HG03064 (cell line): ENCODE measurements at regions not wholly inside any gene's neighbourhood (a gene's known extent, or its start where the extent isn't known, plus 50 kb on each side); places are given as distances from the start of the nearest gene placed in this dataset.
"Not testable (repeated sequence)": the region's sequence is repeated elsewhere in the genome, so short reads cannot be mapped to it uniquely, and the experiment has no call there.

ENCODE experiments used
- ATAC-seq: cut with Tn5 transposase; IDR thresholded peaks from one replicate; pipeline ENCODE4 v1.9.1; 2021; ENCODE audit warnings: low read depth; ENCODE audit not compliant: unreplicated experiment

DNA sequence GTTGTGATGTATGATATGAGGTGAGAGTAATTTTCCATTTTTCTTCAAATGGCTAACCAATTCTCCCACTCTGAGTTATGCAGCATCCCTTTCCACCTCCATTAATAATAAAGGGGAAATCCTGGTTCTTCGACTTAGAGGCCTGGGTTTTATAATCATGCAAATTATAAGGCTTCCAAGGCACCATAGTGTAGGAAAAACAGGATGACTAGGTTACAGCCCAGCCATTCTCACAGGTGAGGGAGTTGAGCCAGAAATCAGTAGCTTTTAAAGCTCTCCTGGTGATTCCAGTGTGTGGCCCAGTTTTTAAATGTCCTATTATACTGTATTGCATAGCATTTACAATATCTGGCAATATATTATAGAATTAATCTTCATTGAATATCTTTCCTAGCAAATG is 203.1 kb downstream of the ARHGEF9 start:
- no peak for ATAC-seq

DNA sequence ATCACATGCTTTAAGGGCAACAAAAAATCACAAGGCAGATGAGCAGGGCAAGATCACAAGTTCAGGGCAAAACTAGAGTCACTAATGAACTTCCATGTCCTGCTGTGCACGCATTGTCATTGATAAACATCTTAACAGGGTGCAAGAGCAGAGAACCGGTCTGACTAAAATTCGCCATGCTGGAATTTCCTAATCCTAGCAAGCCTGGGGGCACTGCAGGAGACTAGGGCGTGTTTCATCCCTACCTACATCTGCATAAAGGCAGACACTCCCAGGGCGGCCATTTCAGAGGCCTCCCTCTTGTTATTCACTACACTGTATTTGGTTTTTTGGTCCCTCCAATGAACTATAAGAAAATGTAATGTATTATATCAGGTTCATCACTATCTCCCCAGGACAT is 203.6 kb downstream of the ARHGEF9 start:
- ATAC-seq, result no peak

DNA sequence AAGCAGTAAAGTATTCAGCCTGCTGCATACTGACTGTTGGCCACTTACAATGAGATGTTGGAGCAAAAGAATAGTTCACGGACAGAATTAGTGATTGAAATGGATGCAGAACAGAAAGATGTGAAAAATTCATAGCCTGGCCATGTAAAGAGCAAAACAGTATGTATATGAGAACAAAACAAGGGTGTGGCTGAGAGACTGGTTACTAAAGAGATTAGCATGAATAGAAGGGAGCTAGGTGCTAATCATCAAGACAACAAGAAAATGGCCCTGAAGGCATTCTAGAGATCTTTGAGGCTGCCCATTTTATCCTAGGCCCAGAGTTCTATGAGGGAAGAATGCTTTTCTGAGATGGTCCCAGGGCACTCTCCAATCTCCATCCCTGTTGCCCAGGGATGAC is 208.5 kb downstream of the ARHGEF9 start:
- no peak for ATAC-seq

DNA sequence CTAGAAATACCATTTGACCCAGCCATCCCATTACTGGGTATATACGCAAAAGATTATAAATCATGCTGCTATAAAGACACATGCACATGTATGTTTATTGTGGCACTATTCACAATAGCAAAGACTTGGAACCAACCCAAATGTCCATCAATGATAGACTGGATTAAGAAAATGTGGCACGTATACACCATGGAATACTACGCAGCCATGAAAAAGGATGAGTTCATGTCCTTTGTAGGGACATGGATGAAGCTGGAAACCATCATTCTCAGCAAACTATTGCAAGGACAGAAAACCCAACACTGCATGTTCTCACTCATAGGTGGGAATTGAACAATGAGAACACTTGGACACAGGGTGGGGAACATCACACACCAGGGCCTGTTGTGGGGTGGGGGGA is 209.3 kb downstream of the ARHGEF9 start:
- not testable (repeated sequence) for ATAC-seq

DNA sequence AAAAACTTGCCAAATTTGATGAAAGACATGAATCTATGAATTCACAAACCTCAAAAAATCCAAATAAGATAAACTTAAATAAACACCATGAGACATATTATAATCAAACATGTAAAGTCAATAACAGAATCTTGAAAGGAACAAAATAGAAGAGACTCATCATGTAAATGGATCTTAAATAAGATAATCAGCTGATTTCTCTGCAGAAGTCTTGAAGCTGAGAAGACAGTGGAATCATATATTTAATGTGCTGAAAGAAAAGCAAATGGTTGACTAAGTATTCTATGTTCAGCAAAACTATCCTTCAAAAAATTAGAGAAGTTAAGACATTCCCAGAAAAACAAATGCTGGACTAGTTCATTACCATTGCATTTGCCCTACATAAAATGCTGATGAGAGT is 215.7 kb upstream of the SPIN4 start:
- ATAC-seq, result no peak

DNA sequence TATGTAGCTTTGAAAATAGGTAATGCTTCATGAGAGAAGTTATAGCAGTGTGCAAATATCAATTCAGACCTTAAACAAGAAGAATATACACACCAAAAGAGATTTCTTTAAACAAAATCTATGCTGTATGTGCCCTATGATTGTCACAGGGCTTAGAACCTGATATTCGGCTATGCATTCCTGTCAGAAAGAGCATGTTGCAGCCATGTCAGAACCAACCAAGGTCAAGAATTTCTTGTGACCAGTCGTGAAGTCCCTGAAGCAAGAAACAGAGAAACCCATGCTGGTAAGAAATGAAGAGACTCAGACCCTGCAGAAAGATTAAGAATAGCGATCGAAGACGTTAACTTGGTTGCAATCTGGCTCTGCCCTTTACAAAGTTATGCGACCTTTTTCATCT is 210.3 kb upstream of the SPIN4 start:
- ATAC-seq, result no peak

DNA sequence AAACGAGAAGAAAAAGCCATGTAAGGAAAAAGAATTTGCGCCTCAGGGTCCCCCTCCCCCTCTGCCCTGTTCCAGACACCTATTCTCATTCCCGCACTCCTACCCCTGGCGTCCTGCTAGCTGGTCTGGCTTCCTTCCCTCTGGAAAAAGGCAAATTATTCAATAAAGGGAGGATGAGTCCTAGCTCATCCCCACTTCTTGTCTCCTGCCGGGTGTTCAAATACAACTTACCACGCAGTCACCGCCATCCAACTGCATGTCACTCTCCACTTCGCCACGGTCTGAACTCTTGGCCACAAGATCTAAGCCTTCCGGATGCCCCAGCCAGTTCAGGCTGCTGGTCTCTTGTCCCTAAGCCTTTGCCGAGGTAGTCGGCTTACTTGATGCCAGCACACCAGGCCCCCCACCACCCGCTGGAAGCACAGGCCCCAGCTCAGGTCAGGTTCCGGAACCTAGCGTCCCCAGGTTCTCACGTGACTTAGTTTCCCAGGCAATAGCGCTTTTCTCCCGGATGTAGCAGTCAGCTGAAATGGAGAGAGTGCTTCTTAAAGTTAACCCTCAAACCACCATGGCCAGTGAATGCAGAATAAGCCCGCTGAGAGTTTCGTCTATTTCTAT is 209.6 kb upstream of the SPIN4 start:
- peak; percentile 93 for ATAC-seq

DNA sequence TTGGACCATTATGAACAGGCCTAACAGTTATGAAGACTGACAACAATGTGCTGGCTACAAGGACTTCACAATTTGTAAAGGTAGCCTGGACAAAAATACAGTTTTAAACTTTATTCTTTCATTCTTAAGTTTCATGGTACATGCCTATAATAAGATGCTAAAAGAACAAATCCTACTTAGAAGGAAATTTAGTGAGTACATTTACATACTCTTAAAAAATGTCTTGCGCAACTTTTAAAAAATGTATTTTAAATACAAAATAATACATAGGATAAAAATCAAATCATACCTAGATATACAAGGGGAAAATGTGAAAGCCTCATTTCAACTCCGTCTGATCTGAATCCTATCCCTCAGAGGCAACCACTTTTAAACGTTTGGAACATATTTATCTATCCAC is 200.7 kb upstream of the SPIN4 start:
- ATAC-seq, result no peak

DNA sequence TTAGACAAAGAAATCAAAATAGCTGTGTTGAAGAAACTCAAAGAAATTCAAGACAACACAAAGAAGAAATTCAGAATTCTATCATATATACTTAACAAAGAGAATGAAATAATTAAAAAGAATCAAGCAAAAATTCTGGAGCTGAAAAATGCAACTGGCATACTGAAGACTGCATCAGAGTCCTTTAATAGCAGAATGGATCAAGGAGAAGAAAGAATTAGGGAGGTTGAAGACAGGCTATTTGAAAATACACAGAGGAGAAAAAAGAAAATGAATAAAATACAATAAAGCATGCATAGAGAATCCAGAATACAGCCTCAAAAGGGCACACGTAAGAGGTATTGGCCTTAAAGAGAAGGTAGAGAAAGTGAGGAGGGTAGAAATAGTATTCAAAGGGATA is 179.5 kb upstream of the SPIN4 start:
- no peak for ATAC-seq

DNA sequence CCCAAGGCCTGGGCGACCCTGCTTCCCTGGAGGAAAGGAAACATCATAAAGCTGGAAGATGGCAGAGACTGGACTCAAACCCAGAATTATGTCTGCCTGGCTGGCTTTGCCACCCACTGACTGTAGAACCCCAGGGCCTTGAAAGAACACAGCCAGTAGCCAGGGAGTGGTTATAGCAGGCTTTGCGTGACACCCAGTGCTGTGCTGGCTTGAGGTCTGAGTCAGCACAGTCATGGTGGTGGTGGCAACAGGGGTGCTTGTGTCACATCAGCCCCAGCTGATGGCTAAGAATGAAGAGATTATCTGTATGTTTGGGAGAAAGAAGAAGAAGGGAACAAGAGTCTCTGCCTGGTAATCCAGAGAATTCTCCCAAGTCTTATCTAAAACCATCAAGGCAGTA is 178.8 kb upstream of the SPIN4 start:
- no peak for ATAC-seq

DNA sequence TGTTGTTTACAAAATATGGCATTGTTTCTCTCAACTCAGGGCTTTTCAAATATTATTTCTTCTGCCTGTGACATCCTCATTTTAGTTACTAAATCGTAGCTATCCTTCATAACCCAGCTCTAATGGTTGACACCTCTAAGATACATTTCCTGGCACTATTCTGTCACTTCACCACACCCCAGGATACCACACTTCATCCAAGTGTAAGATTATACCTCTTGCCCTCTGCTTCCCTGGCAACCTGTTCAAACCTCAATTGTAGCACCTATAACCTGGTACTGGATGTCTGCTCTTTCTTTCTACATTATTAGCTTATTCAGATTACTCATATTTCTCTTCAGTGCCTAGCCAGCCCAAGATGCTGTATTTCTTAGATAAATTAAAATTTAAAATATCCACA is 175.7 kb upstream of the SPIN4 start:
- no peak for ATAC-seq

DNA sequence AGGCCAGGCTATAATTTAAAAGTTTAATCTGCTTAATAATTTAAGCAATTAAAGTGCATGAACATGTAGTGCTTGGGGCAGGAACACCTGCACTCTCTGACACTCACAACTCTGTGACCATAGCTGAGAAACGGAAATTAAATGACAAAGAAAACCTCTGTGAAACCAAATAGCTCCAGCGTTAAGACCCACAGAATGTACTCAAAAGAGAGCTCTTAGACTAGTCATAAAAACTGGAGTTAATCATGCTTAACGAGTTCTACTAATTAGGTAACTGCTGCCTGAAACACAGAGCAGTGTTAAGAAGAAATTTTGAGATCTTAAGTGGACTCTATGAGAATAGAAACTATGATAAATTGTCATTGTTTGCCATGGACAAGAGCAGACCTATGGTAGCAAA is 174.4 kb upstream of the SPIN4 start:
- no peak for ATAC-seq

DNA sequence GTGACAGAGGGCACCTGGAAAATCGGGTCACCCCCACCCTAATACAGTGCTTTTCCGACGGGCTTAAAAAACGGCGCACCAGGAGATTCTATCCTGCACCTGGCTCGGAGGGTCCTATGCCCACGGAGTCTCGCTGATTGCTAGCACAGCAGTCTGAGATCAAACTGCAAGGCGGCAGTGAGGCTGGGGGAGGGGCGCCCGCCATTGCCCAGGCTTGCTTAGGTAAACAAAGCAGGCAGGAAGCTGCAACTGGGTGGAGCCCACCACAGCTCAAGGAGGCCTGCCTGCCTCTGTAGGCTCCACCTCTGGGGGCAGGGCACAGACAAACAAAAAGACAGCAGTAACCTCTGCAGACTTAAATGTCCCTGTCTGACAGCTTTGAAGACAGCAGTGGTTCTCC is 168.2 kb upstream of the SPIN4 start:
- ATAC-seq, result not testable (repeated sequence)

DNA sequence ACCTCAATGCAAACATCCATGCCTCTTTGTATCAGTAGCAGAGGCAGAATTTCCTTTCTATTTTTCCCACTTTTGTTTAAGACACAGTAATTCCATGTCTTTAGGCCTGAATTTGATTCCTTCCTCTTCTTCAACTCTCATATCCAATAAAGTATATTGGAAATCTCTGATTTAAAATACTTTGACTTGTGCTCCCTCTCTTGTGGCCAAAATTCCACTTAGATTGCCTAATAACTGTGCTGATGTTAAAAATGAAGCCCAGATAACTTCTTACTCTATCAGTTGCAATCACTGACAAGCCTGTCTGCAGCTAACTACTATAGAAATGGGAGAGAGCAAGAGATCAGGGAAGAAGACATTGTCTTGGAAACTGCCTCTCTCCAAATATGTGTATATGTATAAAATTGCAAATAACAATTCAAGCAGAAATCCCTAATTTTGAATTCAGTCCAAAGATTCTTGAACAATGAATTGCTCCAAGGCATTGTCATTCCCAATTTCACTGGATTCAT is 163.5 kb upstream of the SPIN4 start:
- ATAC-seq, result no peak

DNA sequence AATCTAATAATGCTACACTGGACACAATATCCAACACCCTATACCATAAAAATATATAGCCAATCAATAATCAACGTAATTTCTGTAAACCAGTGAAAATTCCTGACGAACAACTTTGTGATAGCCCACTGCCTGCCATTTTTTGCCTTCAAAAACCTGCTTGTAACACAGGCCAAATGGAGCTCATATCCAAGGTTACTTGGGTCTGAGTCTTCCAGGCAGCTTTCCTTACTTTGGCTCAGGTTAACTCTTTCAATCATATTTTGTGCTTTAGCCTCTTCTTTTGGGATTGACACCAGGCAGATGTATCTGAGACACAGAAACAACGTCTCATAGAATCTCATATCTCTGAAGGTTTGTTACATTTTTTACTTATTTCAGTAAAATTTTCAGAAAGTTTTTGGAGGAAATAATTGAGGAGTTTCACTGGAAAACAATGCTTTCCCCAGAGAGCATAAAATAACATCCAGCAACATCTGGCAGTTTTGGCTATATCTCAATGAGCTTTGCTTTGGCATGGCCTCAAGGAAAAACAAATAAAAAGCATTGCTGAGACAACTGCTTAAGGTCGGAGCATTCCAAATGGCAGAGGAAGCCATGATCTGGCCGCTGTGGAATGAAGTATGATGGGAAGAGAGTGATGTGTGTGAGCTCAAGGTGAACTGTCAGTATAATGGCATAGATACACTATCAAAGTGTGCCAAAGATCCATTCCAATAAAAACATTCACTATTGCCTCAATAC is 162.9 kb upstream of the SPIN4 start:
- ATAC-seq, result no peak

DNA sequence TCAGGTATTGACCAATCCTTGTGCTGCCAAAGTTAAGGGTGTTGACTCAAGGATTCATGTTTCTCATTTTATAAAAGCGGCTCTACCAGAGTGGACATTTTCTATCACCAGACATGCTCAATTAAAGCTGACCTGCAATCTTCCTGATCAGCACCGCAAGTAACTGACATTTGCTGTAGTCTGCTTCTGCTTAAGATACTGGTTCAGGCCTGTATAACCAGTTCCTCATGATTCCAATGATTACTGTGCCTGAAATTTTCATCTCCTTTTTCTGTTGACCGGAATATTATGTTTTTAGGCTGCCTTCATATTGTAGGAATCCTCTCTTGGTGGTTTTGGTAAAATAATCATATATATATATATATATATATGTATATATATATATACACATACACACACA is 160.2 kb upstream of the SPIN4 start:
- ATAC-seq, result no peak

DNA sequence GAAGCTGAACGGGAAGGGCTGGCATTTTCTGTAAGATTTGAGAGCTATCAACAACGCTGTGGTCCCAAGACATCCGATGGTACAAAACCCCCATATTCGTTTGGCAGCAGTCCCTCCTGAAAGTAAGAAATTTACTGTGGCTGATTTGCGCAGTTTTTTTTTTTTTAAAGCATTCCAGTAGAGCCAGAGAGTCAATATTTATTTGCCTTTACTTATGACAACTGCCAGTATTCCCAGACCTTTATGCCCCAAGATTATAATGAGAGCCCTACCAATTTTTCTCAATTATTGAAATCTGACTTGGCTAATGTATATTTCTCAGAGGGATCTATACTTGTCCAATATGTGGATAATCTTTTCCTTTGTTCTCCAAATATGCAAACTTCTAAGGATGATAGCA is 157.5 kb upstream of the SPIN4 start:
- no peak for ATAC-seq

DNA sequence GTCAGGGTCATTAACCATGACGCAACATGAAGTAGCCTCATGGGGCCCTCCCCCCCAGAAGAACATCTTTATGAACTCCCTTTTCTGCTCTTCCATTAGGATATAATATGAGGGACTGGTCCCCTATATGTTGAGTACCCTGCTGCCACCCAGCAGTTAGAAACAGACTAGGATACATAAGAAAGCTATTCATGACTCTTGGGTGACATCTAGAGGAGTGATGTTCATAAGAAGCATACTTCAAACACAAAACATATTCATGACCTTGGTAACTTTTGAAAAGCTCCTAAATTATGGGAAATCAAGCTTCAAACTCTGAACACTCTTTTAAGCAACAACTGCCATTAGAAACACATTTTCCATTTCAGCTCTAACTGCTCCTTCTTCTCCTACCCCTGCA is 155.2 kb upstream of the SPIN4 start:
- ATAC-seq, result no peak

DNA sequence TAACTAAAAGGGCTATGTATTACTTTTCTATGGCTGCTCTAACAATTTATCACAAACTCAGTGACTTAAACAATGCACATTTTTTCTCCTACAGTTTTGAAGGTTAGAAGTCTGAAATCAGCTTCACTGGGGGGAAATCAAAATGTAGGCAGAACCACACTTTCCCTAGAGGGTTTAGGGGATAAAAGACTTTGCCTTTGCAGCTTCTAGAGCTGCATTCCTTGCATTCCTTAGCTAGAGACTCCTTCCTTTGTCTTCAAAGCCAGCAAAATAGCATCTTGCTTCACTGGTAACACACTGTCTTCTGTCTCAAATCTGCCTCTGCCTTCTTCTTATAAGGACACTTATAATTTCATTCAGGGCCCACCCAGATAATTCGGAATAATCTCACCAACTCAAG is 152.4 kb upstream of the SPIN4 start:
- ATAC-seq, result no peak

DNA sequence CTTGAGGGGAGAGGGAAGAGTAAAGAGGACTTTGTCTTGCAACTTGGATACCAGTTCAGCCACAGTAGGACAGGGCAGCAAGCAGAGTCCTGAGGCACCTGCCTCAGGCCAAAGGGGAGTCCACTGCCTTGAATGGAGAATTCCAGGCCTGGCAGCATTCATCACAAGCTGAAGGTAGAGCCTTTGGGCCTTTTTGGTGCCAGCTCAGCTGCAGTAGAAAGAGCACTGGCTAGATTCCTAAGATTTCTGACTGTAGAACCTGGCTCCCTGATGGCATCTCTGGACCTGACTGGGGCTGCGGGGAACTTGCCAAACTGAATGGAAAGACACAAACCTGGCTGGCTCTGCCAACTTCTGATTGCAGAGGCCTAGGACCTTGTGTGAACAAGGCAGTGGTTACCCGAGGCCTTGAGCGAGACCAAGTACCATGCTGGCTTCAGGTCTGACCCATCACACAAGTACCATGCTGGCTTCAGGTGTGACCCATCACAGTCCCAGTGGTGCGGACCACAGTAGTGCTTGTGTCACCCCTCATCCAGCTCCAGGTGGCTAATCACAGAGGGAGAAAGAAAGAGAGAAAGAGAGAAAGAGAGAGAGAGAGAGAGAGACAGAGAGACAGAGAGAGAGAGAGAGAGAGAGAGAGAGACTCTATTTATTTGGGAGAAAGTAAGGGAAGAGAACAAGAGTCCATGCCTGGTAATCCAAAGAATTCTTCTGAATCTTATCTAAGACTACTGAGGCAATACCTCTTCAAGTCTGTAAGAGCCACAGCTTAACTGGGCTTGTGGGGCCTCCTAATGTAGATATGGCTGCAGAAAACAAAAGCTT is 137.6 kb upstream of the SPIN4 start:
- no peak for ATAC-seq

DNA sequence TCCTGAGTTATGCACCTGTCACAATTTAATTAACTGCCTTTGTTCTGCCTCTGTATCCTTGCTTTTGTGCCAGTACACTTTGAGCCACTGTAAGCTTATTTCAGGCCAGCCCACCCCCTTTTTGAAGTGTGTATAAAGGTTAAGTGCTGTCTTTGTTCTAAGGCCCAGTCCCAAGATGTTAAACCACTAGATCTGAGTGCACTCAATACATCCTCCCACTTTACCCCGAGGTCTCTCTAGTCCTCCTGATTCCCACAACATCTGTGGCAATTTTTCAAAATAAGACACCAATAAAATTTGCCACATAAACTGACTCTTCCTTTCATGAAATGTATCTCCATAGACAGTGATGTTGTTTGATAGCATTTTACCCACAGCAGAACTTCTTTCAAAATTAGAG is 124.1 kb upstream of the SPIN4 start:
- no peak for ATAC-seq

DNA sequence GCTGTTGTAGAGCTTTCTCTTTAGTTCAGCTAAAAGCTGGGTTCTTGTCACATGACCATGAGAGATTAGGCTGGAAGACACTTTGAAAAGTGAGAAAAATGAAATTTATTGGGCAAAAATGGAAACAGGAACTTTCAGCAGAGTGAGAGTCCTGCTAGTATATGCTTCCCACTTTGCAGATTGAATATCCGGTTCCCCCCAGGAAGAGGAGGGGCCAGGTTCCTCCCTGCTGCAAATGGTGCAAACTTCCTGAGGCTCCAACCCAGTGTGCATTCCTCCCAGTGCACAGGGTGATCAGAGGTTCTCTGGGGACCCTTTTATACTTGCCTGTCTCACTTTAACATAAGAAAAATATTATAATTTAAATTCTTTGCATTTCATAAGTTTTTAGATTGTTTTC is 119.9 kb upstream of the SPIN4 start:
- no peak for ATAC-seq
